NCI-H128 (cell line): ENCODE measurements at regions not wholly inside any gene's neighbourhood (a gene's known extent, or its start where the extent isn't known, plus 50 kb on each side); places are given as distances from the start of the nearest gene placed in this dataset.

ENCODE experiments used
- DNase-seq: peaks from one replicate; lab custom pipeline; 2025; ENCODE audit not compliant: unreplicated experiment; lab: John Stamatoyannopoulos, UW

- DNase-seq = no peak
Measured at GRCh38 chr12:125193376-125194152, 128.3 kb downstream of the AACS start.

GRCh38 chr12:125194163-125194773 is 129.0 kb downstream of the AACS start:
- no peak for DNase-seq

DNA sequence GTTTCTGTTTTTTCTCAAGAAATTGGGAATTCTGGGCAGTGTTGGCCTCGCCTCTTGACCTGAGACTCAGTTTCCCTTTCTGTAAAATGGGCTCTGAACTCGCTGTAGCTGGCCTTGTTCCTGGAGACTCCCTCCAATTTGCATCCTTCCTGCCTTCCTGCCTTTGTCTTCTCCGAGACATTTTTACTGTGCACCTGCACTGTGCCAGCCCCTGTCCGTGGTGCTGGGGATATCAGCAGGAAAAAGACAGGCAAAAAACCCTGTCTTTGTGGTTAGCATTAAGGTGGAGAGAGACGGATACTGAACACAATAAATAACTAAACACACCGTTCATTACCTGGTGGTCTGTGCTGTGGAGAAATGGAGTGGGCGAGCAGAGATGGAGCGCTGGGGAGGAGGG is 129.8 kb downstream of the AACS start:
- no peak for DNase-seq

- no peak for DNase-seq
Measured at GRCh38 chr12:125197326-125197725, 132.1 kb downstream of the AACS start.

- DNase-seq = no peak
Measured at GRCh38 chr12:125198652-125199051, 133.4 kb downstream of the AACS start.

- DNase-seq = no peak
Measured at GRCh38 chr12:125201090-125201489, 135.9 kb downstream of the AACS start.

- no peak for DNase-seq
Measured at GRCh38 chr12:125201940-125202339, 136.7 kb downstream of the AACS start.

DNA sequence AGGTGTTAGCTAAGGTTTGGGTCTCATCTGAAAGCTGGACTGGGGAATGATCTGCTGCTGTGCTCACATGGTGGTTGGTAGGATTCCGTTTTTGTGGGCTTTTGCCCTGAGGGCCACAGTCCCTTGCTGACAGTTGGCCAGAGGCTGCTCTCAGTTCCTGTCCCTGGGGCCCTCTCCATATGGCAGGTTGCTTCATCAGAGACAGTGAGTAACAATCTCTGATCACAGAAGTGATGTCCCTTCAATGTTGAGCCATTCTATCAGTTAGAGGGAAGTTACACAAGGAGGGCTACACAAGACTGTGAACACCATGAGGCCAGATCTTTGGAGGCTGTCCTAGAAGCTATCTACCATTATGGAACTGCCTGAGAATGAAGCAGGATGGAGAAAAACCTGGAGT is 137.2 kb downstream of the AACS start:
- no peak for DNase-seq

- no peak for DNase-seq
Measured at GRCh38 chr12:125203145-125203765, 138.0 kb downstream of the AACS start.

GRCh38 chr12:125205386-125205785 is 140.2 kb downstream of the AACS start:
- no peak for DNase-seq

DNA sequence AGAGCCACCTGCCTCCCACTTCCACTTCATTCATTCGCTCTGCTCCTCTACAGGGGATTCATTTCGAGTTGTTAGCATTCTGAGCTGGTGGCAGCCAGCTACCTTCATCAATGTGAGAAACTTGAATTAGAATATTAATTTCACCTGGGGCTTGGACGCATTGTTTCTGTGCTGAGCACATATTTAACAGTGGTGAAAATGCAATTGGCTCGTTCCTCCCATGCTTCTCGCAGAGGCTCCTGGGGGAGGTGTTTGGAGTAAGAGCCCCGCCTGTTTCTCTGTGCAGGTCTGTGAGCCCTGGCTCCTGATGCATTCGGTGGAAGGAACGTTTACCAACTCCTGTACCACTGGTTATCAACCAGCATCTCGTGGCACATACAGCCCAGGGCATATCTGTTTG is 141.5 kb downstream of the AACS start:
- no peak for DNase-seq

- no peak for DNase-seq
Measured at GRCh38 chr12:125208334-125208733, 143.1 kb downstream of the AACS start.

DNA sequence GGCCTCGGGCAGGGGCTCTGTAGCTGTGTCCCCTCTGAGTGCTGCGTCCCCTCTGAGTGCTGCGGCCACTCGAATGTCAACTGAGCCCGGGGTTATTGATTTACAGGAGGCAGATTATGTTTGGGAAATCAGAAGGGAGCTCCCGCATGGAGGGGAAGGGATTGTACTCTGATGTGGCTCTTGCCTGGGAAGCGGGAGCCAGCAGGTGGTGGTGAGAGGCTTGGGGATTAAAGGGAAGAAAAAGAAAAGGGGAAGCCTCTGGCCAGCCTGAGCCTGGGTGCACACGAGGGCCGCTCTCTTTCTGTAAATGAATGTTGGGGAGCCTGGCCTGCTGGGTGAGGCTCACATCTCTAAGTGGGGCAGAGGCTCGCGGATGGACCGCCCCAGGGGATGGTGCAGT is 143.7 kb downstream of the AACS start:
- DNase-seq = no peak

DNA sequence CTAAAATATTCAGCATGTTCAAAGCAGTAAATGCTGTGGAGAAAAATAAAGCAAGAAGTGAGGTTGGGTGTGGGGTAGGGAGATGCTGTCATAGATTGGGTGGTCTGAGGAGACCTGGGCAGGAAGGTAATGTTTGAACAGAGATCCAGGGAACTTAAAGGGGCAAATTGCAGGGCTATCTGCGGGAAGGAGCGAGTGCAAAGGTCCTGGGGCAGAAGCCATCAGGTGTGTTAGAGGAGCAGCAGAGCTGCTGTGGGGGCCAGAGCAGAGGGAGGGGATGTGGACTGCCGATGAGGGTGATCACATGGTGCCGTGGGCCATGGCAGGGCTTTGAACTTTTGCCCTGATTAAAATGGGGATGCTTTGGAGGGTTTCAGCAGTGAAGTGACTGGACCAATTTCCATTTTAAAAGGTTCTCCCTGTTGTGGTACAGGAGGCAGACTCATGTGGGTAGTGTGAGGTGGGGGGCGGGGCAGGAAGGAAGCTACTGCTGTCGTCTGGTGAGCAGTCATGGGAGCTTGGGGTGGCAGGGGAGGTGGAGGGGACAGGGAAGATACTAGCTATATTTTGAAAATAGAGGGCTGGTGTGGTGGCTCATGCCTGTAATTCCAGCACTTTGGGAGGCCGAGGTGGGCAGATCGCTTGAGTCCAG is 145.0 kb downstream of the AACS start:
- no peak for DNase-seq

GRCh38 chr12:125211464-125211863 is 146.2 kb downstream of the AACS start:
- no peak for DNase-seq

DNA sequence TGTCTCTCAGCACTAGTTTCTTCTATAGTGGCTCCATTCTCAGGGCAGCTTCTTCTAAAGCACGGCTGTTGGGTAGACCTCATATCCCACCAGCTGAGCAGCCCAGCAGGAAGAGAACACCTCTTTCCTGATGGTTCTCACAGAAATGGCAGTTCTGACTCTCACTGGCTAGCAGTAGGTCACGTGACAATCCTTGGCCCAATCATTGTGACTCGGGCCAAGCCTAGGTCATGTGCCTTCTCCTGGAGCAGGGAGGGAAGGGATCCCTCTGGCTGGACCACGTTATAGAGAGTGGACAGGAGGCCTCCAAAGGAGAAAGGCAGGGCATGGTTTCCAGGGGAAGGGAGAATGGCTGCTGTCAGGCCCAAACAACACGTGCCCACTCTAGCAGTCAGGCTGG is 149.1 kb downstream of the AACS start:
- DNase-seq = no peak

GRCh38 chr12:125216756-125217155 is 151.5 kb downstream of the AACS start:
- no peak for DNase-seq

- no peak for DNase-seq
Measured at GRCh38 chr12:125217308-125217707, 152.1 kb downstream of the AACS start.

- no peak for DNase-seq
Measured at GRCh38 chr12:125218952-125219351, 153.7 kb downstream of the AACS start.

- no peak for DNase-seq
Measured at GRCh38 chr12:125220404-125221273, 155.4 kb downstream of the AACS start.

DNA sequence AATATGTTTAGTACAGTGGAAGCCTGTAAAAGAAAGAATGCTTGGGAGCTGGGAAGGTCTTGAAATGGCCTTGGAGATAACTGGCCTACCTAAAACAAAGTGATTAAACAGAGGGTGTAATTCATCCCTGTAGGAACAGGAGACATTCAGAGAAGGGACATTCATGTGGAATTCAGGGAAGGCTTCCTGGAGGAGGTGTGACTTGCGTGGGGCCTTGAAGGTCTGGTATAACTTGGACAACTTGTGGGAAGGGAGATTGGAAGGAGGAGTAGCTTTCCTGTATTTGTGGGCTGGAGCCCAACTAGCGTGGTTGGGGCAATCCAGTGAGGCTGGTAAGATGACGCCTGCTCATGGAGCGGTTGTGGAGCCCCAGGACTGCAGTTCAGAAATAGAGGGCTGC is 156.4 kb downstream of the AACS start:
- no peak for DNase-seq
